Thoracic aorta (tissue), 2 donors: ENCODE measurements at regions not wholly inside any gene's neighbourhood (a gene's known extent, or its start where the extent isn't known, plus 50 kb on each side); places are given as distances from the start of the nearest gene placed in this dataset.

Source experiments
- ATAC-seq: fragments of 150-250 bp; one replicate; pipeline ENCODE4 v1.8.0; 2017; ENCODE audit warnings: low read depth; ENCODE audit not compliant: insufficient number of reproducible peaks, low FRiP score
- DNase-seq: peaks from one replicate; pipeline ENCODE4 v3.0.0-alpha.2; 2020; ENCODE audit warnings: low spot score
- H3K27ac ChIP-seq, 2 donors: fragments of 200-600 bp; sonication (generic); 1 replicate in 1 of 2; 2 replicates in 1 of 2; pipeline ENCODE4 v1.5.1; 2016; ENCODE audit warnings: mild to moderate bottlenecking in 2 of 2, moderate library complexity in 2 of 2
- H3K27me3 ChIP-seq: fragments of 200-600 bp; sonication (generic); replicated peaks from 2 replicates; pipeline ENCODE4 v1.6.0; 2016; ENCODE audit warnings: mild to moderate bottlenecking; ENCODE audit not compliant: insufficient read depth
- H3K36me3 ChIP-seq: fragments of 200-600 bp; sonication (generic); one replicate; pipeline ENCODE4 v1.5.1; 2016
- H3K4me1 ChIP-seq, 2 donors: fragments of 200-600 bp; sonication (generic); 1 replicate in 1 of 2; 2 replicates in 1 of 2; pipeline versions ENCODE4 v1.5.1 to v1.6.0; 2016; ENCODE audit warnings: low read depth in 2 of 2, mild to moderate bottlenecking in 1 of 2; ENCODE audit not compliant: control insufficient read depth in 1 of 2
- H3K4me3 ChIP-seq: fragments of 200-600 bp; sonication (generic); 2 replicates; pipeline ENCODE4 v1.5.1; 2016; ENCODE audit warnings: mild to moderate bottlenecking
- H3K9me3 ChIP-seq: fragments of 200-600 bp; sonication (generic); 2 replicates; pipeline ENCODE4 v1.5.1; 2016
- CTCF ChIP-seq: fragments of 200-600 bp; sonication (generic); IDR thresholded peaks from one replicate; pipeline ENCODE4 v1.5.1; 2019; ENCODE audit warnings: antibody characterized with exemption

- H3K36me3 ChIP-seq, result no peaks in the 10 kb centered on the region
- no peaks in the 10 kb centered on the region for H3K27me3 ChIP-seq
- no peak overlapping the region for H3K27ac ChIP-seq
- no peaks in the 10 kb centered on the region for H3K4me1 ChIP-seq
- H3K9me3 ChIP-seq, result no peaks in the 10 kb centered on the region
- TF ChIP-seq CTCF, result no peak
- no peak overlapping the region for H3K4me3 ChIP-seq
- ATAC-seq, result no peak
- no peak for DNase-seq
These were observed 436.1 kb downstream of the ANKRD50 start for GRCh38 chr4:124276461-124276860.

- no peak overlapping the region for H3K27ac ChIP-seq
- ATAC-seq, result no peak
These were observed 434.8 kb downstream of the ANKRD50 start for GRCh38 chr4:124277691-124278090.

GRCh38 chr4:124278477-124278876, 434.1 kb downstream of the ANKRD50 start:
- no peak for ATAC-seq
- H3K4me1 ChIP-seq, result no peaks in the 10 kb centered on the region

More at GRCh38 chr4:124277691-124278090, 434.8 kb downstream of the ANKRD50 start:
- no peaks in the 10 kb centered on the region for H3K9me3 ChIP-seq
- H3K4me1 ChIP-seq, result no peaks in the 10 kb centered on the region
- H3K27me3 ChIP-seq, result no peaks in the 10 kb centered on the region
- TF ChIP-seq CTCF, result no peak
- H3K36me3 ChIP-seq, result no peaks in the 10 kb centered on the region
- H3K4me3 ChIP-seq, result no peak overlapping the region
- DNase-seq, result no peak

GRCh38 chr4:124279741-124280140, 432.8 kb downstream of the ANKRD50 start:
- H3K4me1 ChIP-seq, result no peaks in the 10 kb centered on the region
- no peaks in the 10 kb centered on the region for H3K27me3 ChIP-seq
- ATAC-seq (no peak), DNase-seq (no peak)
- no peaks in the 10 kb centered on the region for H3K36me3 ChIP-seq
- H3K4me3 ChIP-seq, result no peak overlapping the region
- H3K27ac ChIP-seq, result no peak overlapping the region
- H3K9me3 ChIP-seq, result no peaks in the 10 kb centered on the region
- no peak for TF ChIP-seq CTCF

More at GRCh38 chr4:124278477-124278876, 434.1 kb downstream of the ANKRD50 start:
- Histone ChIP-seq H3K36me3 (no peaks in the 10 kb centered on the region), H3K4me3 (no peak overlapping the region), H3K27me3 (no peaks in the 10 kb centered on the region), H3K9me3 (no peaks in the 10 kb centered on the region), H3K27ac (no peak overlapping the region)
- no peak for TF ChIP-seq CTCF
- no peak for DNase-seq

GRCh38 chr4:124282301-124282898, 430.1 kb downstream of the ANKRD50 start:
- H3K4me1 ChIP-seq, result no peaks in the 10 kb centered on the region
- no peaks in the 10 kb centered on the region for H3K27me3 ChIP-seq
- H3K9me3 ChIP-seq, result no peaks in the 10 kb centered on the region
- DNase-seq, result no peak
- ATAC-seq, result no peak
- H3K27ac ChIP-seq, result no peak overlapping the region
- H3K4me3 ChIP-seq, result no peak overlapping the region
- no peak for TF ChIP-seq CTCF
- H3K36me3 ChIP-seq, result no peaks in the 10 kb centered on the region
